GM23248 (cell line): ENCODE measurements at regions not wholly inside any gene's neighbourhood (a gene's known extent, or its start where the extent isn't known, plus 50 kb on each side); places are given as distances from the start of the nearest gene placed in this dataset.

ENCODE experiments used
- EZH2 ChIP-seq: fragments of 200-600 bp; sonication (generic); IDR thresholded peaks from 2 replicates; pipeline ENCODE4 v1.6.1; 2018; ENCODE audit warnings: antibody characterized with exemption, mild to moderate bottlenecking; ENCODE audit not compliant: insufficient read depth, poor library complexity, severe bottlenecking
- EZH2phosphoT487 ChIP-seq: fragments of 200-600 bp; sonication (generic); IDR thresholded peaks from 2 replicates; pipeline ENCODE4 v1.6.1; 2018; ENCODE audit warnings: antibody characterized with exemption, moderate library complexity, mild to moderate bottlenecking, low read depth; ENCODE audit not compliant: insufficient read depth

- no peak for TF ChIP-seq EZH2
- no peak for TF ChIP-seq EZH2phosphoT487
These were observed 205.6 kb upstream of the AR start for GRCh38 chrX:67338262-67338661.
